ENCODE measurements at regions not wholly inside any gene's neighbourhood (a gene's known extent, or its start where the extent isn't known, plus 50 kb on each side); places are given as distances from the start of the nearest gene placed in this dataset.

DNA sequence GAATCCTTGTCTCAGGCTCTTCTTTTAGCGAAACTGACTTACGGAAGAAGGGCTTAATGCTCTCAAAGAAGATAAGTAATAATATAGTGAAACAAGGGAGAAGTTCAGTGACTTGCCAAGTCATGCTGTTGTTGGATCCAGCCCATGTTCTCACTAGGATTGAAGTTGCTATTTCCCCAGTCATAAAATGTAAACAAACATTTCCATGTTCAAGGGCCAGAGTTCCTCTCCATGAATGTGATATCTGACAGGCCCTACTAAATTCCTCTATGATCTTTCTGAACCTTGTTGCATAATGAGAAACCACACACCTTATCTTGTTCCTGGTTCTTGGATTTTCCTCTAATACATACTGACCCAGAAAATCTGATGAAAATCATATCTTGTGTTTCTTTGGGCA lies 876.5 kb upstream of the B3GALT2 start:
- TF ChIP-seq PHF8 (IDR thresholded peaks at IDR 0.05; ENCODE audit: borderline replicate concordance, low read depth) = no peak
- TF ChIP-seq, protein P1, sequence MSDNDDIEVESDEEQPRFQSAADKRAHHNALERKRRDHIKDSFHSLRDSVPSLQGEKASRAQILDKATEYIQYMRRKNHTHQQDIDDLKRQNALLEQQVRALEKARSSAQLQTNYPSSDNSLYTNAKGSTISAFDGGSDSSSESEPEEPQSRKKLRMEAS (IDR thresholded peaks at IDR 0.05) = no peak
- no peak for TF ChIP-seq RARB (CRISPR knock-in tag; IDR thresholded peaks at IDR 0.05)
- TF ChIP-seq CBX2 (IDR thresholded peaks at IDR 0.05; ENCODE audit: borderline replicate concordance, low read depth) = no peak
- TF ChIP-seq JUN (IDR thresholded peaks at IDR 0.05) = no peak
- TF ChIP-seq NR3C1 (IDR thresholded peaks at IDR 0.05) = no peak
- TF ChIP-seq EP300 (IDR thresholded peaks at IDR 0.05) = no peak
- TF ChIP-seq ZSCAN20 (CRISPR knock-in tag; IDR thresholded peaks at IDR 0.05) = no peak
- no peak for TF ChIP-seq FOSL2 (IDR thresholded peaks at IDR 0.05)
- TF ChIP-seq FOSL2 (CRISPR knock-in tag; IDR thresholded peaks at IDR 0.05) = no peak
- no peak for TF ChIP-seq SREBF2 (IDR thresholded peaks at IDR 0.05)
- TF ChIP-seq, protein P2, sequence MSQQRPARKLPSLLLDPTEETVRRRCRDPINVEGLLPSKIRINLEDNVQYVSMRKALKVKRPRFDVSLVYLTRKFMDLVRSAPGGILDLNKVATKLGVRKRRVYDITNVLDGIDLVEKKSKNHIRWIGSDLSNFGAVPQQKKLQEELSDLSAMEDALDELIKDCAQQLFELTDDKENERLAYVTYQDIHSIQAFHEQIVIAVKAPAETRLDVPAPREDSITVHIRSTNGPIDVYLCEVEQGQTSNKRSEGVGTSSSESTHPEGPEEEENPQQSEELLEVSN (IDR thresholded peaks at IDR 0.05; ENCODE audit: borderline replicate concordance, low read depth) = no peak
- TF ChIP-seq ESRRA (IDR thresholded peaks at IDR 0.05; ENCODE audit: borderline replicate concordance, low read length) = no peak
- no peak for TF ChIP-seq POLR2A (IDR thresholded peaks at IDR 0.05; ENCODE audit: low read length)
- TF ChIP-seq RNF2 (IDR thresholded peaks at IDR 0.05; ENCODE audit: borderline replicate concordance, low read depth) = no peak
- TF ChIP-seq CHD2 (IDR thresholded peaks at IDR 0.05; ENCODE audit: low read length, partially characterized antibody) = no peak
- no peak for TF ChIP-seq MYC (IDR thresholded peaks at IDR 0.05; ENCODE audit: borderline replicate concordance, low read length)
- no peak overlapping the region for H3K4me3 ChIP-seq
- no peak for FAIRE-seq
- DNase-seq (ENCODE audit: low read depth in 1 of 2, low spot score in 1 of 2) = no peak
- H3K4me2 ChIP-seq = no peak overlapping the region
- CTCF ChIA-PET = no interaction called here
- no peak overlapping the region for H3K27ac ChIP-seq
- POLR2A ChIA-PET = no interaction called here
- H3K4me1 ChIP-seq = no peaks in the 10 kb centered on the region
- H3K9me3 ChIP-seq = no peaks in the 10 kb centered on the region
- WGBS (ENCODE audit: missing lambda C conversion rate) = 80% methylated on average over 2 of the region's 2 CpGs
- no peak for ATAC-seq

DNA sequence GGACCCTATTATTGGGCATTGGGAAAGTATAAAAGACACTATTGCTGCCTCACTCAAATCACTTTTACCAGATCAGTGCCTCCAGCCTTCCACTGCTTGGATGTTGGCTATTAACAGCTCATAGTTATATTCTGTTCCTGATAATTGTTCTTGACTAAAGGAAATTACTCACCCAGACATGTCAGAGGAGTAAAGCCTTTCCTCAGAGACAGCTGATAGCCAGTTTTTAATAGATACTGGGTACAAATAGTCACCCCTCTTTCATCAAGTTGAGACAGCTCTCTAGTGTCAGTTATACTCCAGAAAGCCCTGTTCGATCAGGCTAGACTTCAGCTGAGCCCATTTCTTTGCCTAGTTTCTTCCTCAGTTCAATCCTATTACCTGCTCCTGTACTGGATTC lies 876.1 kb upstream of the B3GALT2 start:
- Histone ChIP-seq H3K4me2 (no peak overlapping the region), H3K4me1 (no peaks in the 10 kb centered on the region), H3K4me3 (no peak overlapping the region), H3K27ac (no peak overlapping the region), H3K9me3 (no peaks in the 10 kb centered on the region)
- ChIA-PET POLR2A (no interaction called here), CTCF (no interaction called here)
- TF ChIP-seq, protein P3, sequence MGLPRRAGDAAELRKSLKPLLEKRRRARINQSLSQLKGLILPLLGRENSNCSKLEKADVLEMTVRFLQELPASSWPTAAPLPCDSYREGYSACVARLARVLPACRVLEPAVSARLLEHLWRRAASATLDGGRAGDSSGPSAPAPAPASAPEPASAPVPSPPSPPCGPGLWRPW (IDR thresholded peaks at IDR 0.05) = no peak
- no peak for TF ChIP-seq KDM5A (IDR thresholded peaks at IDR 0.05)
- no peak for TF ChIP-seq EHF (CRISPR knock-in tag; IDR thresholded peaks at IDR 0.05)
- TF ChIP-seq, protein P1 (IDR thresholded peaks at IDR 0.05) = no peak
- no peak for TF ChIP-seq EP300 (IDR thresholded peaks at IDR 0.05)
- no peak for TF ChIP-seq FOSB (CRISPR knock-in tag; IDR thresholded peaks at IDR 0.05)
- no peak for TF ChIP-seq HOXB5 (CRISPR knock-in tag; IDR thresholded peaks at IDR 0.05)
- TF ChIP-seq MYC (IDR thresholded peaks at IDR 0.05; ENCODE audit: borderline replicate concordance, low read length) = no peak
- no peak for TF ChIP-seq JUN (IDR thresholded peaks at IDR 0.05)
- TF ChIP-seq EHMT2 (IDR thresholded peaks at IDR 0.05; ENCODE audit: low read depth) = no peak
- no peak for TF ChIP-seq HOXA7 (CRISPR knock-in tag; IDR thresholded peaks at IDR 0.05)
- TF ChIP-seq TFCP2L1 (CRISPR knock-in tag; IDR thresholded peaks at IDR 0.05) = no peak
- TF ChIP-seq SREBF2 (IDR thresholded peaks at IDR 0.05) = no peak
- TF ChIP-seq CHD4 (IDR thresholded peaks at IDR 0.05; ENCODE audit: borderline replicate concordance) = no peak
- no peak for TF ChIP-seq ZFP36 (IDR thresholded peaks at IDR 0.05; ENCODE audit: borderline replicate concordance, partially characterized antibody)
- TF ChIP-seq POLR2AphosphoS2 (conservative IDR thresholded peaks at IDR 0.05; ENCODE audit: low read length) = no peak
- TF ChIP-seq ZSCAN20 (CRISPR knock-in tag; IDR thresholded peaks at IDR 0.05) = no peak
- no peak for TF ChIP-seq BHLHE40 (IDR thresholded peaks at IDR 0.05; ENCODE audit: low read depth, low read length)
- no peak for TF ChIP-seq CHD2 (IDR thresholded peaks at IDR 0.05; ENCODE audit: low read length, partially characterized antibody)
- FAIRE-seq (no peak), DNase-seq (ENCODE audit: low read depth in 1 of 2, low spot score in 1 of 2) (no peak), ATAC-seq (no peak)
- WGBS (ENCODE audit: missing lambda C conversion rate) = 69% methylated on average over 1 of the region's 1 CpG

Measured in A549 (cell line).